ENCODE measurements at regions not wholly inside any gene's neighbourhood (a gene's known extent, or its start where the extent isn't known, plus 50 kb on each side); places are given as distances from the start of the nearest gene placed in this dataset.

- no peaks in the 10 kb centered on the region for H3K36me3 ChIP-seq (ENCODE audit: low read depth, missing control alignments)
- H3K4me3 ChIP-seq = no peak overlapping the region
- H3K4me1 ChIP-seq = no peaks in the 10 kb centered on the region
- no peaks in the 10 kb centered on the region for H3K9me3 ChIP-seq
- H3K27me3 ChIP-seq = no peaks in the 10 kb centered on the region
- TF ChIP-seq CTCF (IDR thresholded peaks at IDR 0.05) = no peak
- TF ChIP-seq POLR2A (IDR thresholded peaks at IDR 0.05) = no peak
- H3K27ac ChIP-seq = no peak overlapping the region
- 85 to 97% methylated on average over 5 to 7 of the region's 7 CpGs for WGBS, 2 donors
- intact Hi-C loops (cut with DNase I; ENCODE audit: low total_unique reads) = no loop called here
- DNase-seq = no peak
Observed at GRCh38 chr6:12494161-12494560, 204.0 kb downstream of the EDN1 start.

- no peak overlapping the region for H3K27ac ChIP-seq
- 87 to 93% methylated on average over 1 of the region's 1 CpG for WGBS, 2 donors
- no peaks in the 10 kb centered on the region for H3K9me3 ChIP-seq
- H3K36me3 ChIP-seq (ENCODE audit: low read depth, missing control alignments) = no peaks in the 10 kb centered on the region
- TF ChIP-seq POLR2A (IDR thresholded peaks at IDR 0.05) (no peak), CTCF (IDR thresholded peaks at IDR 0.05) (no peak)
- intact Hi-C loops (cut with DNase I; ENCODE audit: low total_unique reads) = no loop called here
- no peaks in the 10 kb centered on the region for H3K4me1 ChIP-seq
- no peaks in the 10 kb centered on the region for H3K27me3 ChIP-seq
- H3K4me3 ChIP-seq = no peak overlapping the region
- DNase-seq = no peak
Observed at GRCh38 chr6:12501990-12502389, 211.8 kb downstream of the EDN1 start.

GRCh38 chr6:12504325-12504966 is 212.1 kb upstream of the PHACTR1 start:
- H3K36me3 ChIP-seq (ENCODE audit: low read depth, missing control alignments) = no peaks in the 10 kb centered on the region
- H3K4me1 ChIP-seq = no peaks in the 10 kb centered on the region
- TF ChIP-seq POLR2A (IDR thresholded peaks at IDR 0.05) = no peak
- peak in 1 of 3 experiments; percentile 34 for TF ChIP-seq CTCF (IDR thresholded peaks at IDR 0.05)
- H3K4me3 ChIP-seq = no peak overlapping the region
- DNase-seq = no peak
- 92 to 96% methylated on average over 2 of the region's 2 CpGs for WGBS, 2 donors
- H3K27ac ChIP-seq = no peak overlapping the region
- no peaks in the 10 kb centered on the region for H3K27me3 ChIP-seq
- intact Hi-C loops (cut with DNase I; ENCODE audit: low total_unique reads) = no loop called here
- H3K9me3 ChIP-seq = no peaks in the 10 kb centered on the region

GRCh38 chr6:12505486-12505885 is 211.1 kb upstream of the PHACTR1 start:
- Histone ChIP-seq H3K36me3 (ENCODE audit: low read depth, missing control alignments) (no peaks in the 10 kb centered on the region), H3K27me3 (no peaks in the 10 kb centered on the region)

More at GRCh38 chr6:12505486-12505885, 211.1 kb upstream of the PHACTR1 start:
- TF ChIP-seq POLR2A (IDR thresholded peaks at IDR 0.05) = no peak
- TF ChIP-seq CTCF (IDR thresholded peaks at IDR 0.05) = no peak
- no peak for DNase-seq
- WGBS, 2 donors = 73 to 74% methylated on average over 4 of the region's 4 CpGs
- intact Hi-C loops (cut with DNase I; ENCODE audit: low total_unique reads) = no loop called here
- Histone ChIP-seq H3K9me3 (no peaks in the 10 kb centered on the region), H3K4me1 (no peaks in the 10 kb centered on the region), H3K4me3 (no peak overlapping the region), H3K27ac (no peak overlapping the region)

All from testis (tissue), 2 donors.